Sigmoid colon (tissue), 4 donors: ENCODE measurements at regions not wholly inside any gene's neighbourhood (a gene's known extent, or its start where the extent isn't known, plus 50 kb on each side); places are given as distances from the start of the nearest gene placed in this dataset.

Source experiments
- EP300 ChIP-seq, 4 donors: sonication (generic); formaldehyde crosslinking; IDR thresholded peaks; one replicate each; pipeline ENCODE4 v1.6.1; 2017; ENCODE audit warnings: antibody characterized with exemption in 4 of 4
- POLR2A ChIP-seq, 2 donors: fragments of 450-650 bp; IDR thresholded peaks; one replicate each; pipeline ENCODE4 v1.6.1; 2016; ENCODE audit warnings: antibody characterized with exemption in 2 of 2, mild to moderate bottlenecking in 2 of 2, moderate library complexity in 2 of 2
- POLR2AphosphoS5 ChIP-seq, 4 donors: sonication (generic); formaldehyde crosslinking; IDR thresholded peaks; one replicate each; pipeline ENCODE4 v1.6.1; 2017; ENCODE audit warnings: antibody characterized with exemption in 4 of 4
- TF ChIP-seq, protein P1 (sequence below), 4 experiments: fragments of 450-650 bp in 3 of 4; fragments of 200-600 bp in 1 of 4; IDR thresholded peaks; one replicate each; pipeline ENCODE4 v1.5.1; 2016 to 2019; ENCODE audit warnings: antibody characterized with exemption in 4 of 4, mild to moderate bottlenecking in 3 of 4, moderate library complexity in 2 of 4

DNA sequence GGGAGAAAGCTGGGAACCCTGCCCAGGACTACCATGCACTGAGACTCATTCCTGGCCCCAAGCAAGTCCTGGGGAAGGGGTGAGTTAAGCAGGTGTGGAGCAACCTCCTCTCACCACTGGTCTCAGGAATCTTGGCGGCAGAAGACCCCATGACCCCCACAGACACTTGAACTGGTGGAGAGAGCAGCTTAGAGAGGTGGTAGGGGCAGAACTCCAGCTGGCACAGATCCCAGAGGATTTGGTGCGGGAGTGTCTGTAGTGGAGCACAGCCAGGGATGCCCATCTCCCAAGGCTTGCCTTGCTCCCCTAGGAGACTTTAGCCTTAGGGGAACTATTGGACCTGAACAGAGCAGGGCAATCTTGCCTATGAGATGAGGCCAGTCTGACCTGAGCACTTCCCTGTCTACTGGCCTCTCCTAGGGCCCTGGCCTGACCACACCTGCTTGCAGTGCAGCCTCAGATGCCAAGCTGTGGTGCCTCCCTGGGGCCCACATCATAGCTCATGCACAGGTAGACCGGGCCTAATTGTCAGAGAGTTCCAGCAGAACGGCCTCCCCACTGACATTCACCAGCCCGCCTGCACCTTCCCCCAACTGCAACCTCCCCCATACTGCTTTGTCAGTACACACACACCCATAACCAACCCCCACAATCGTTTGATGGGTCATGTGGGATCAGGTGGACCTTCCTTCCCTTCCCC, 78.0 kb downstream of the NAA11 start:
- TF ChIP-seq, protein P1, sequence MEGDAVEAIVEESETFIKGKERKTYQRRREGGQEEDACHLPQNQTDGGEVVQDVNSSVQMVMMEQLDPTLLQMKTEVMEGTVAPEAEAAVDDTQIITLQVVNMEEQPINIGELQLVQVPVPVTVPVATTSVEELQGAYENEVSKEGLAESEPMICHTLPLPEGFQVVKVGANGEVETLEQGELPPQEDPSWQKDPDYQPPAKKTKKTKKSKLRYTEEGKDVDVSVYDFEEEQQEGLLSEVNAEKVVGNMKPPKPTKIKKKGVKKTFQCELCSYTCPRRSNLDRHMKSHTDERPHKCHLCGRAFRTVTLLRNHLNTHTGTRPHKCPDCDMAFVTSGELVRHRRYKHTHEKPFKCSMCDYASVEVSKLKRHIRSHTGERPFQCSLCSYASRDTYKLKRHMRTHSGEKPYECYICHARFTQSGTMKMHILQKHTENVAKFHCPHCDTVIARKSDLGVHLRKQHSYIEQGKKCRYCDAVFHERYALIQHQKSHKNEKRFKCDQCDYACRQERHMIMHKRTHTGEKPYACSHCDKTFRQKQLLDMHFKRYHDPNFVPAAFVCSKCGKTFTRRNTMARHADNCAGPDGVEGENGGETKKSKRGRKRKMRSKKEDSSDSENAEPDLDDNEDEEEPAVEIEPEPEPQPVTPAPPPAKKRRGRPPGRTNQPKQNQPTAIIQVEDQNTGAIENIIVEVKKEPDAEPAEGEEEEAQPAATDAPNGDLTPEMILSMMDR (IDR thresholded peaks at IDR 0.05): no peak
- no peak for TF ChIP-seq EP300 (IDR thresholded peaks at IDR 0.05)
- TF ChIP-seq POLR2AphosphoS5 (IDR thresholded peaks at IDR 0.05): no peak
- TF ChIP-seq POLR2A (IDR thresholded peaks at IDR 0.05): no peak
